T-helper 1 cell (primary cell): ENCODE measurements at regions not wholly inside any gene's neighbourhood (a gene's known extent, or its start where the extent isn't known, plus 50 kb on each side); places are given as distances from the start of the nearest gene placed in this dataset.

Source experiments
- DNase-seq, 5 donors: peaks; one replicate each; pipeline ENCODE4 v3.0.0-alpha.2; 2012 to 2020

GRCh38 chr2:239776436-239777005 is 248.6 kb downstream of the NDUFA10 start:
- no peak for DNase-seq

- DNase-seq: no peak
These were observed 249.3 kb downstream of the NDUFA10 start for GRCh38 chr2:239775623-239776435.

DNA sequence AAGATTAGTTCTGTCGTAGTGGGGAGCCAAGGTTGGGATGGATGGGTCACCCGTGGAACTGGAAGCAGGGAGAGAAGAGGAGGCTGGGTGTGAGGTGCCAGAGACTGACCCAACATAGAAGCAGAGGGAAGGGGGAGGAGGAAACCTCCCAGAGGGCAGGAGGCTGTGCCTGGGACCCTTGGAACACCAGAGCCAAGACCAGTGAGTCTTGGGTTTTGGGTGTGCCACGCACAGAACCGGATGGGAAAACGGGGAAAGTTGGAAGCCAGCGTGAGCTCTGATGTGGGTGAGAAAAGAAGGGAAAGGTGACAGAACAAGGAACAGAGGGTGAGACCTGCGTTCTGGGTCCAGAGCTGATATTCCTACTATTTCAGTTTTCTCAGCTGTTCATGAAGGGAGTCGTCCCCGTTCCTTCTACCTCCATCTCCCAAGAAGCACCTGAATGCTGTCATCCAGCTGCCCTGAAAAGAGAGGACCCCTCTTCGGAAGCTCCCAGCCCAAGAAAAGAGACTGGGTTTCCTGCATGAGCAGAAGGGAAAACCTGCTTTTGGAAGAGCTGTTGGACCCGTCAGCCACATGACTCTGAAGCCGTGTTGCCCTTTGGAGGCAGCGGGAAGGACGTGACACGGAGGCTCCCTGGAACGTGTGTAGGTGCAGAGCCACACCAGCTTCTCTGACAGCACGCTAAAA is 250.1 kb downstream of the NDUFA10 start:
- no peak for DNase-seq

- no peak for DNase-seq
These were observed 251.0 kb downstream of the NDUFA10 start for GRCh38 chr2:239774142-239774462.

GRCh38 chr2:239773228-239774141 is 251.7 kb downstream of the NDUFA10 start:
- DNase-seq: no peak

DNA sequence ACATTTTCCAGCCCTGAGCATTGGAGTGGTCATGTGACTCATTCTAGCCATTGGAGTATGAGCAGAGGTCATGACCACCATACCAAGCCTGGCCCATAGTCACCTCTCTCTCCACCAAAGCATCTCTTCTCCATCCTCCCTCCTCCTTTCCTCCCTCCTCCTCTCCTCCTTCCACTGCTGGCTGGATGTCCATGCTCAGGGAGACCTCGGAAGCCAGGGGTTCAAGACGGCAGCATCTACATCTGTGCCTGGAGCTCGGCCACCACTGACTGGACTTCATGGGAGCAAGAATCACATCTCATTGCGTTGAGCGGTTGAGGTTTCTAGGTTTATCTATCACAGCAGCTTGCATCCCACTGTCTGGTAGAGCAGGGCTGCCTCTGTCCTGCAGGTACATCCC is 252.4 kb downstream of the NDUFA10 start:
- no peak for DNase-seq

DNA sequence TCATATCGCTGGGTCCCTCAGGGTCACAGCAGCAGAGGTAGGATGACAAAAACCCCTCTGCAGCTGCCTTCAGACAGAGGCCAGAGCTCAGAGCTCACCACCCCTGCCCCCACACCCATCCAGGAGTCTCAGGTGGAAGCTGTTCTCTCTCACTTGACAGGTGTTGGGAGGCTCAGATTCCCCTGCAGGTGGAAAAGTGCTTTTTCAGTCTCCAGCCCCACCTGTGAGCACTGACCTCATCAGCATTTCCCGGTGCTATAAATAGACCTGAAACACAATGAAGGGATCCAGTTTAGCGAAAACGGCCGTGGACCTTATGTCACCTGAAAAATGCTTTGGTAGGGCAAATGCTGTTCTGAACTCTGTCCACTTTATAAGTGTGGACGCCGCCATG is 254.9 kb downstream of the NDUFA10 start:
- DNase-seq: no peak

DNA sequence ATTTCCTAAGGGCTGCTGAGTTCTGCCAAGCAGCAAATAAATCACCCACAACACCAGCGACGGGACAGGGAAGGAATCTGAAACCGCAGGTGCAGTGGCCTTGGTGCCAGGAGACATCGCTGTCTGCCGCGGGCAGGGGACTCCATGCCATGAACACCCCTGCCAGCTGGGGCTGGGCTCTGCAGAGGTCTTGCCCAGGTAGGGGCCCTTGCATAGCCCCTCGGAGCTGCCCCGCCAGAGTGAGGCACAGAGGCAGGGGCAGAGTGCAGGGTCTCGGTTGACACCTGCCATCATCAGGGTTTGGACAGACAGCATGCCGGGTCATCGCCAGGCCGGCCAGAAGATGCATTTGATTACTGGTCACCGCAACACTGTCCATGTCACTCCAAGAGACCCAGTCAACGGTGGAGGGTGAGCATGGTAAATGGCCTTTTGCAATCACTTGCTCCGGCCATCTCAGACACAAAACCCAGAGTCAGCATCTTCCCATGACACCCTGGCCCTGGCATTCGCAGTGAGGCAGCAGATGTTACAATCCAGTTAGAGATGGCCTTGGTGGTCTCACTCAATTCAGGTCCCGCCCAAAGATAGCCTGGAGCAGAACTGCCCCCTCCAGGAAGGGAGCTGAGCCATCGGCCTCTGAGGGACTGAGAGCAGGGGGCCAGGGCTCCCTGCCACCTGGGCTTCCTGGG is 255.4 kb downstream of the NDUFA10 start:
- no peak for DNase-seq

DNA sequence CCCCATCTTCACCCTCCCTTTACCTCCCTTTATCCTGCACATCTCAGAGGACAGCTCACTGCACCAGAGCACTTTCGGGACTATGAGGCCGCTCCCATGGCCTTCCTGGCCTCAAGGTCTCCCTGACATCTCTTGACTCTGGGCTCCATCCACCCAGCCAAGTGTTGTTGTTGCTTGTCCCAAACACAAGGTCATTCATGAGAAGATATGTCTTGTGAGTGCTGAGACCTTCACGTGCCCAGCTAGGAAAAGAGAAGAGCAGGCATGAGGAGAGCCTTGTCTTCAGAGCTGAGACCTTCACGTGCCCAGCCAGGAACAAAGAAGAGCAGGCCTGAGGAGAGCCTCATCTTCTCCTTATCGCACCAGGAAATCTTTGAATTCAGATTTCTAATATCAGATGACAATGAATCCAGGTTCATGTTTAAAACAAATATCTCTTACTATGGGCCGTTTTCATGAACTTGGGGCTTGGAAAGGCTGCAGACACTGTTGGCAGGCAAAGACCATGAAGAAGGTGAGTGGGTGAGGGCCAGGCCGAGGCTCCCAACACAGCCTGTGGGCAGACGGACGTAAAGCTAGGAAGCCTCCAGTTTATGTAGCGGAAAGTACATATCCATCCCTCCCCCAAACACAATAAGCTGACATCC is 256.1 kb downstream of the NDUFA10 start:
- DNase-seq: no peak

DNA sequence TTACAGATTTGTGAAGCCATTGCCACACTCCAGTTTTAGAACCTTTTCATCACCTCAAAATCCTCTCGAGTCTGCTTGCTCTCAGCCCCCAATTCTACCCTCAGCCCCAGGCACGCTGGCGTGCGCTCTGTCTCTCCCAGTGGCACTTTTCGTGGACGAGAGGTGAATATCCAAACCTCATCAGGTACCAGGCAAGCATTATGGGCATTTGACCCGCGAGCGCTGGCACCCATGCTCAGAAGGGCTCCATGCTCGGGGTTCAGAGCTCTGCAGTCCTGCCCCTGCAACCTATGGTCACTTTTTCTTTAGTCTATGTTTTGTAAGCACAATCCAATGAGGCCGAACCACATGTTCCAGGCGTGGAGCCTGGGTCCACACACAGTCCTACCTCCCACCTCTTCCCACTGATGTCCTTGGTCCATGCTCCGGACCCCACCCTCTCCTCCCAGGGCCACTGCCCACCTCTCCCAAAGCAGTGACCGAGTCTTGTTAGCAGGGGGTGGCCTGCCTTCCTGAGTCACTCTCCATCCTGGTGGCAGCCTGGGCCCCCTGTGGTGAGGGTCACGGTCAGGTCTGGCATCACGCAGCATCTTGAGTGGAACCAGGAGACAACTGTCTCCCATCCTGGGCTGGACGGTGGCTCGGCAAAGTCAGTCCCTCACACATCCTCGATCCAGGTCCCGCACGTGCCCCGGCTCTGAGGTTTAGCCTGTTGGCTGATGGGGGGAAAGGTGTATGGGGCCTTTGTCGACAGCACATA is 256.9 kb downstream of the NDUFA10 start:
- no peak for DNase-seq

DNA sequence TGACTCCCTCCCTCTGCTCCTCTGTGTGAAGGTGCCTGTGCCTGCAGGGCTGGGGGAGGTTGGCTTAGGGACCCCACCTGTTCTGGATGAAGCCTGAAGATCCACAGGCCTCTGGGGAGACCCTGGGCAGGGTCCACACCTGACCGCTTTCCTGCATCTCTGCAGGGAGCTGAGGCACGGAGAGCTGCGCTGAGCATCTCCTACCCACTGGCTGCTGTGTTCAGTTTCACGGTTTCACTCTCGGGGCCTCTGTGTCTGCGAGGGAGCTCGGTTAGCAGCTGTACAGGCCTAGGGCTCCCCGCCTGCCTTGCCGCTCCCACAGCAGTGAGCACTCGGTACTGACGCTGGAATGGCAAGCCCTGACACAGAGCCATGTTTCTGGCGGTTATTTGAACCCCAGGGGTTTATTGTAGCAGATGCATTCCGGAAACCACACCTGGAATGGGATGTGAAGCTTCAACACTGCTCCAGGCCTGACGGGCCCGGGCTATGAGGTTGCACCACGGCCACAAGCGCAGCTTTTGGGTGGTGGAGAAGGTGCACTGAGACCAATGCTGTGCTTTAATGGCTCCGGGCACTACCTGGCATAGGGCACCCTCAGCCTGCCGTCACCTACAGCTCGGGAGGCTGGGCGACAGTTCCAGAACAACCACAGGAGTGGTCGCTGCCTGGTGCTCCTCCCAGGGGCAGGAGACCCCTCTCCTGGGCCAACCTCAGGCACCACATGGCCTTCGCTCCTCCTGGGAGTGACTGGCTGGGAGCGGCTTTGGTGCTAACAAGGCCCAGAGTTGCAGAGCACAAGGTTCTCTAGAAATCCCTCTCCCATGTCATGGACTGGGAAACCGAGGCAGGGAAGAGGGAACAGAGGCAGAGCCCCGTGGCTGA is 257.9 kb downstream of the NDUFA10 start:
- DNase-seq: no peak

GRCh38 chr2:239765911-239766310 is 259.2 kb downstream of the NDUFA10 start:
- no peak for DNase-seq

DNA sequence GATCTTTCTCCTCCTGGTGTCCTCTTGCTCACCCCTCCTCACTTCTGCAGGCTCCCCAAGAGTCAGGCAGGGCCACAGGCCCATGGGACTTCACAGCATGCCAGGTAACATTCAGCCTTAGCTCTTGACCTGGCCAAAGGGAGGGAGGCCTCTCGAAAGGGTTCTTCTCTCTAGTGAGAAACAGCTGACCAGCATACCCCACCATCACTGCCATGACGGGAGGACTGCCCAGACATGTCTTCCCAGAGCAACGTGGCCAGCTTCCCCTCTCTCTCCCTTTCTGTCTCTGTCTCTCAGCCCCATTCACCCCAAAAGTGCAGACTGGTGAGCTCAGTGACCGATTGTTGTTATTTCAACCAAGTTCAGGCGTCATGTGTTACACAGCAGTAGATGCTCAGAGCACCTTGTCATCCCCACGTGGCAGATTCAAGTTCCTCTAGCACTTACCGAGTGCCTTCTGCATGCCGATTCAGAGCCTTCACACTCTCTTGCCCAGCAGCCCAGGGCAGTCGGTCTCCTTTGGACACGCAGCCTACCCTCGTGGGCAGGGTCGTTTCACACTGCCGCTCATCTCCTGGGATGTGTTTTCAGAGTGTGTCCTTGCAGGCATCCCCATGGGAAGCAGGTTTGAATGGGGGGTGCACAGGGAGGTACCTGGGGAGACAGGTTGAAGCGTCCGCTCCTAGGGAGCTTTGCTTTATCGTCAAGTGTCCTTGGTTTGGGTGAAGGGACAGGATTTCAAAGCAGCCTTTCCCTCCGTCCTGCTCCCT is 259.9 kb downstream of the NDUFA10 start:
- DNase-seq: no peak

- no peak for DNase-seq
These were observed 261.6 kb downstream of the NDUFA10 start for GRCh38 chr2:239763433-239764097.

DNA sequence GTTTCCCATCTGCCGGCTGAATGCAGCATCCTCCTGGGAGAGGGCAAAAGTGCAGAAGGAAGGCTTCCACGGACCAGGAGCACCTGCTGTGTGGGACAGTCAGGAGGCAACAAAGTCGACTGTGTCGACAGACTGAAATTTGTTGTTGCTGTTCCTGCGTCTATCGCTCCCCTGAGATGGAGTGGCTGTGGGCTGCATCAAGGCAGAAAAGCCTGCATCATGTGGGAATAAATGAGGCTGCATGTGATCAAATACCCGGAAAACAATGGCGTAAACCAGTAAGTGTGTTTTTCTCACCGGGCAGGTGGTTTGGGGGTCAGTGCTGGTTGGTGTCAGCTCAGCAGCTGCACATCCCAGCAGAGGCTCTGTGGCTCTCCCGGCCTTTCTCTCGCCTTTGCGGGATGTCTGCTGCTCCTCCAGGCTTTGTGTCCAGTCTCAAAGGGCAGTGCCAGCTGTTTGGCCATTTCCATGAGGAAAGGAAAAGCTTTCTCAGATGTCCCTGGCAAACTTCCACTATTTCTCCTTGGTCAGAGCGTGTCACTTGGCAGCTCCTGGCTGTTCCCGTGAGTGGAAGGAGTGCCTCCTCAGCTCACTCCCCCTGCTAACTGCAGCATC is 262.4 kb downstream of the NDUFA10 start:
- DNase-seq: no peak

GRCh38 chr2:239762106-239762505 is 263.0 kb downstream of the NDUFA10 start:
- DNase-seq: no peak

DNA sequence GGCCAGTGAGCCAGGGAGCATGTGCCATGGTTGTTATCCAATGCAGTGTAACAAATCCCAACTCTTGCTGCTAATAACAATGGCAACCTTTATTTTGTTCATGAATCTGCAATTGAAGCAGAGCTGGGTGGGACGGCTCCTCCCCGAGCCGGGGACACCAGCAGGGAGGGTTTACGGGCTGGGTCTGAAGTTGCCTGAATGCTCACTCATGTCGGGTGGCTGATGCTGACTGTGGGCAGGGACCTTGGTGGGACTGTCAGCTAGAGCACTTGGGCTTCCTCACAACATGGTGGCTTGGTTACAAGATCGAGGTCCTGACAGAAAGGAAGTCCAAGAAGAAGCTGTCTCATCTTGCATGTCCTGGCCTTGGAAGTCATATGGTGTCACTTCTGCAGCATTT is 264.5 kb downstream of the NDUFA10 start:
- DNase-seq: no peak

DNA sequence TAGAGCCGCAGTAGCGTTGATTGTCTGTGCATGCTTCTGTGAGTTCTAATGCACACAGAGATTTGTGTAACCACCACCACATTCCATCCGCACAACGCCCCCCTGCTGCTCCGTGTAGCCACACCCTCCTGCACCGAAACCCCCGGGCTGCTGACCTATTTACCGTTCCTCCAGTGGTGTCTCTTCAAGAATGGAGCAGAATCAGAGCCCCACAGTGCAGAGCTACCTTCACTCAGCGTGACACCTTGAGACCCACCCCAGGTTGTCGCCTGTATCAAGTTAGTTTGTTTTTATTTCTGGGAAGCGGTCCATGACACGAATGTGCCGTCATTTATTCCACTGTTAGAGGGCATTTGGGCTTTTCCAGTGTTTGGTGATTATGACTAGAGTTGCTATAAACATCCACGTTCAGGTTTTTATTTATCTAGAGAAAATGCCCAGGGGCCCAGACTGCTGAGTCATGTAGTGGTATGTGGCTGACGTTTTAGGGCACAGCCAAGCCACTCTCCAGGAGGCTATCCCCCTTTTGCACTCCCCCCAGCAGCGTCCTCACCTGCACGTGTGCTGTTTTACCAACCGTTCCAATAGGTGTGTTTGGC is 266.8 kb downstream of the NDUFA10 start:
- no peak for DNase-seq
